ENCODE measurements at regions not wholly inside any gene's neighbourhood (a gene's known extent, or its start where the extent isn't known, plus 50 kb on each side); places are given as distances from the start of the nearest gene placed in this dataset.

DNA sequence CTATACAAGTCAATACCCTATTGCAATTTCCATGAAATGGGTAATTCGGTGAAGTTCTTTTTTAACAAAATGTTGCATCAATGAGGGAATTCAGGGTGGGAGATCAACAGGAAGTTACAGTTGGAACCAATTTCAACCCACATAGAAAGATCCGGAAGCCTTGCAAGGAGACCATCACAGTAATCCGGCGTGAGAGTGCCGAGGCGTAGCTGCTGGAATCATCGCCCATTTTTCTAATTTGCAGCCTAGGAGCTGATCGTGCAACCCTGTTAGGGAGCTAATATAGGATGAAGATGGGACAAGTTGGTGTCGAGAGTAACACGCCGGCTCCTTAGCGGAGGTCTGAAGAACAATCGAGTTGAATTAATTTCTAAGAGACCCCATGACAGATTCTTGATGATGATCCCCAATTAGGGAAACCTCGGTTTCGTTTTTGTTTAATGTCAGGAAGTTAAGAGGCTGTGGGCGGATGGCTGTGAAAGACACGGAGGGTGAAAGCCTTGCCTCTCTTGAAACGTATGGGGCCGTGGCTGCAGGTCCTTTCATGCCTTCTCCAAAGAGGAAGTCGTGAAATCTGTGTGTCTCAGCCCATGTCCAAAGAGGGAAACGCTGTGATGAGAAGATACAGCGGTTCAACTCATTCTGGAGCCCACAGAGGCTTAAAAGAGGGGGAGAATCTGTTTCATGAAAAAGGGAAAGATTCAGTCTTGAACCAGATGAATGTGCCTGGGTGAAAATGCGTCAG, 51.2 kb upstream of the CARD11 start:
- CTCF ChIA-PET = no interaction called here
- Histone ChIP-seq H4K20me1 (ENCODE audit: insufficient read depth, low read length) (no peaks in the 10 kb centered on the region), H2BK20ac (ENCODE audit: low read depth, low read length) (no peak overlapping the region), H4K91ac (ENCODE audit: insufficient read depth, low read depth, low read length) (no peak overlapping the region), H3K9me3 (ENCODE audit: control insufficient read depth, insufficient read depth, low read length) (peaks cover 1% of the 10 kb centered on the region; the same call in 1 of the 2 replicates), H2BK120ac (ENCODE audit: low read depth, low read length) (no peak overlapping the region), H3K56ac (ENCODE audit: extremely low read depth, insufficient read depth, low read length) (no peak overlapping the region), H4K5ac (ENCODE audit: low read depth, low read length) (no peak overlapping the region), H2AK9ac (replicated peaks; ENCODE audit: low read depth, low read length, poor library complexity) (no peak overlapping the region), H3K4me1 (ENCODE audit: control insufficient read depth, insufficient read depth, low read length) (no peaks in the 10 kb centered on the region), H2BK5ac (ENCODE audit: low read depth, low read length, poor library complexity, severe bottlenecking) (no peak overlapping the region), H3K23ac (ENCODE audit: low read depth, low read length) (no peak overlapping the region), H2BK15ac (ENCODE audit: low read depth, low read length) (no peak overlapping the region), H2AFZ (replicated peaks; ENCODE audit: low read length, poor library complexity) (no peak overlapping the region), H3K9me1 (ENCODE audit: insufficient read depth, low read length) (no peaks in the 10 kb centered on the region), H3K4me3 (ENCODE audit: insufficient read depth, low read depth, low read length) (no peak overlapping the region), H3K27ac (ENCODE audit: insufficient read depth, low read length) (no peak overlapping the region), H3K9ac (ENCODE audit: low read depth, low read length) (no peak overlapping the region), H3K4ac (ENCODE audit: low read depth, low read length) (no peak overlapping the region), H3K79me1 (ENCODE audit: low read depth in 1 of 2, low read length in 2 of 2) (no peaks in the 10 kb centered on the region), H3K4me2 (ENCODE audit: low read depth, low read length) (no peak overlapping the region), H3K18ac (ENCODE audit: low read depth, low read length) (no peak overlapping the region), H3K14ac (replicated peaks; ENCODE audit: low read depth, low read length) (no peak overlapping the region), H3K36me3 (ENCODE audit: control insufficient read depth, insufficient read depth, low read length) (no peaks in the 10 kb centered on the region), H2AK5ac (ENCODE audit: low read depth, low read length) (no peak overlapping the region), H4K8ac (ENCODE audit: low read depth in 2 of 2, low read length in 2 of 2) (no peak overlapping the region), H3K27me3 (ENCODE audit: control insufficient read depth, insufficient read depth, low read length) (no peaks in the 10 kb centered on the region; the same call in 1 of the 2 replicates)
- no peak for TF ChIP-seq MXI1 (IDR thresholded peaks at IDR 0.05; ENCODE audit: borderline replicate concordance, low read depth, low read length)
- TF ChIP-seq CHD1 (IDR thresholded peaks at IDR 0.05; ENCODE audit: low read depth, low read length) = no peak
- TF ChIP-seq CEBPB (IDR thresholded peaks at IDR 0.05; ENCODE audit: low read depth, low read length) = no peak
- TF ChIP-seq, protein P1, sequence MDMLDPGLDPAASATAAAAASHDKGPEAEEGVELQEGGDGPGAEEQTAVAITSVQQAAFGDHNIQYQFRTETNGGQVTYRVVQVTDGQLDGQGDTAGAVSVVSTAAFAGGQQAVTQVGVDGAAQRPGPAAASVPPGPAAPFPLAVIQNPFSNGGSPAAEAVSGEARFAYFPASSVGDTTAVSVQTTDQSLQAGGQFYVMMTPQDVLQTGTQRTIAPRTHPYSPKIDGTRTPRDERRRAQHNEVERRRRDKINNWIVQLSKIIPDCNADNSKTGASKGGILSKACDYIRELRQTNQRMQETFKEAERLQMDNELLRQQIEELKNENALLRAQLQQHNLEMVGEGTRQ (IDR thresholded peaks at IDR 0.05; ENCODE audit: low read depth, low read length) = no peak
- TF ChIP-seq NFE2L2 (IDR thresholded peaks at IDR 0.05; ENCODE audit: low read depth, low read length) = no peak
- BruUV-seq (replicated peaks) = no TSS peak
- no peak for DNase-seq
- intact Hi-C loops (cut with micrococcal nuclease) (no loop called here), dilution Hi-C loops (cut with HindIII; ENCODE audit: low sequenced_read_pairs, unreplicated experiment) (no loop called here), in situ Hi-C loops (cut with MboI; ENCODE audit: low sequenced_read_pairs) (no loop called here)
- no peak for ATAC-seq (ENCODE audit: low read depth)
- POLR2A ChIA-PET (ENCODE audit: unreplicated experiment) = no interaction called here
- WGBS, 2 experiments (ENCODE audit: extremely low coverage in 2 of 2, insufficient read length in 1 of 2) = 54% methylated on average over 7 of the region's 23 CpGs; no CpG with 5 or more reads in 1 of the 2 experiments
